Spleen (tissue), 7 donors: ENCODE measurements at regions not wholly inside any gene's neighbourhood (a gene's known extent, or its start where the extent isn't known, plus 50 kb on each side); places are given as distances from the start of the nearest gene placed in this dataset.

Experiments
- CTCF ChIP-seq, 11 experiments: fragments of 200-600 bp in 7 of 11; fragments of 450-650 bp in 4 of 11; sonication (generic) in 4 of 11; IDR thresholded peaks in 8 of 11; conservative IDR thresholded peaks in 3 of 11; 1 replicate in 7 of 11; 2 replicates in 4 of 11; pipeline versions ENCODE4 v1.4.0 to v1.8.0; 2016 to 2021; ENCODE audit warnings: antibody characterized with exemption in 11 of 11, inconsistent platforms in 4 of 11, mild to moderate bottlenecking in 1 of 11
- POLR2A ChIP-seq, 3 donors: fragments of 450-650 bp; IDR thresholded peaks; one replicate each; pipeline ENCODE4 v1.5.1; 2017; ENCODE audit warnings: antibody characterized with exemption in 3 of 3, mild to moderate bottlenecking in 1 of 3
- donor health status: DM: no; HTN: no; CAD: no; lungs with moderate emphysema.
- donor health status: DM: no; HTN: no; CAD: no.
- donor health status: DM: no; HTN: no; CAD: no.

GRCh38 chr10:80760914-80761371 lies 223.2 kb downstream of the SH2D4B start:
- TF ChIP-seq POLR2A (IDR thresholded peaks at IDR 0.05), result no peak
- TF ChIP-seq CTCF (IDR thresholded peaks at IDR 0.05 in 8 of 11, conservative IDR thresholded peaks at IDR 0.05 in 3 of 11), result no peak
